Liver (tissue), 3 donors: ENCODE measurements at regions not wholly inside any gene's neighbourhood (a gene's known extent, or its start where the extent isn't known, plus 50 kb on each side); places are given as distances from the start of the nearest gene placed in this dataset.

Experiments
- CTCF ChIP-seq: fragments of 150-350 bp; IDR thresholded peaks from 2 replicates; pipeline ENCODE4 v1.5.1; 2017; ENCODE audit warnings: improper control_type of control experiment, low read depth, low read length; ENCODE audit not compliant: missing input control
- JUND ChIP-seq, 2 donors: IDR thresholded peaks; 2 replicates each; pipeline ENCODE4 v1.6.1; 2016; ENCODE audit warnings: antibody characterized with exemption in 2 of 2
- NR2F2 ChIP-seq: IDR thresholded peaks from 2 replicates; pipeline ENCODE4 v1.6.1; 2016; ENCODE audit warnings: antibody characterized with exemption
- RAD21 ChIP-seq, 2 donors: IDR thresholded peaks; 2 replicates each; pipeline ENCODE4 v1.6.1; 2016; ENCODE audit warnings: antibody characterized with exemption in 2 of 2, mild to moderate bottlenecking in 2 of 2
- REST ChIP-seq: IDR thresholded peaks from 2 replicates; pipeline ENCODE4 v1.6.1; 2016; ENCODE audit warnings: antibody characterized with exemption, mild to moderate bottlenecking
- RXRA ChIP-seq, 2 donors: IDR thresholded peaks; 2 replicates each; pipeline ENCODE4 v1.6.1; 2017 to 2018; ENCODE audit warnings: antibody characterized with exemption in 2 of 2, mild to moderate bottlenecking in 1 of 2
- donor health status: healthy.
- donor health status: healthy.

- TF ChIP-seq CTCF (no peak), RXRA (IDR thresholded peaks at IDR 0.05) (no peak), RAD21 (IDR thresholded peaks at IDR 0.05) (no peak), NR2F2 (no peak), REST (no peak), JUND (IDR thresholded peaks at IDR 0.05) (no peak)
Measured at GRCh38 chr3:176795891-176796290, 401.4 kb downstream of the TBL1XR1 start.
